ENCODE measurements at regions not wholly inside any gene's neighbourhood (a gene's known extent, or its start where the extent isn't known, plus 50 kb on each side); places are given as distances from the start of the nearest gene placed in this dataset.
"Not testable (repeated sequence)": the region's sequence is repeated elsewhere in the genome, so short reads cannot be mapped to it uniquely, and the experiment has no call there.

- no peaks in the 10 kb centered on the region for H3K4me1 ChIP-seq (ENCODE audit: insufficient read depth, insufficient read length)
- no peak overlapping the region for H3K4me3 ChIP-seq (ENCODE audit: insufficient read length, low read depth)
- TF ChIP-seq ZNF274 (IDR thresholded peaks at IDR 0.05; ENCODE audit: low read depth, low read length) (no peak), YY1 (IDR thresholded peaks at IDR 0.05; ENCODE audit: insufficient read depth, insufficient read length) (no peak), SUZ12 (IDR thresholded peaks at IDR 0.05; ENCODE audit: extremely low read depth, insufficient read depth, insufficient read length) (no peak)
- no peaks in the 10 kb centered on the region for H3K36me3 ChIP-seq (ENCODE audit: insufficient read depth, insufficient read length, low read length)
- no peak overlapping the region for H3K9ac ChIP-seq (ENCODE audit: insufficient read length, low read depth)
- H3K27me3 ChIP-seq (ENCODE audit: insufficient read depth, insufficient read length): no peaks in the 10 kb centered on the region
- no peak for DNase-seq (ENCODE audit: low read depth, low spot score)
- H3K9me3 ChIP-seq (ENCODE audit: insufficient read depth, low read length): peaks cover 12% of the 10 kb centered on the region
These were observed 227.8 kb upstream of the C16orf82 start for GRCh38 chr16:26838931-26839330.

DNA sequence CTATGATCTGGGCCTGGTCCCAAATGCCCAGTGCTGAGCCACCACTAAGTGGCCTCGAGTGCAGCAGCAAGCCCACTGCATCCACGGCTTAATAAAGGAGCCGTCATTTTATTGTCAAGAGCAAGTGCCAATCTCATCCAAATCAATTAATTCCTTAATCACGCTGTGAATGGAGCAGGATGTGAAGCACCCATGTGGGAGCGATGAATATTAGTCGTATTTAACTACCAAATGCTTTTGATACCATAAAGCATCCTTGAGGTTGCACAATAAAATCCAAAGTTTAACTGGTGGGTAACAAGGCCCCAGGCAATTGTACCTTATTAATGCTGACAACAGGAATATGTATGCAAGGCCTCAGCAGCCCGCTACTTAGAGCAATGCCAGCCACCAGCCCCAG is 226.0 kb upstream of the C16orf82 start:
- no peaks in the 10 kb centered on the region for H3K27me3 ChIP-seq (ENCODE audit: insufficient read depth, insufficient read length)
- H3K4me1 ChIP-seq (ENCODE audit: insufficient read depth, insufficient read length): no peaks in the 10 kb centered on the region
- DNase-seq (ENCODE audit: low read depth, low spot score): no peak
- H3K9me3 ChIP-seq (ENCODE audit: insufficient read depth, low read length): peaks cover 12% of the 10 kb centered on the region
- H3K9ac ChIP-seq (ENCODE audit: insufficient read length, low read depth): no peak overlapping the region
- H3K4me3 ChIP-seq (ENCODE audit: insufficient read length, low read depth): no peak overlapping the region
- TF ChIP-seq YY1 (IDR thresholded peaks at IDR 0.05; ENCODE audit: insufficient read depth, insufficient read length) (no peak), SUZ12 (IDR thresholded peaks at IDR 0.05; ENCODE audit: extremely low read depth, insufficient read depth, insufficient read length) (no peak), ZNF274 (IDR thresholded peaks at IDR 0.05; ENCODE audit: low read depth, low read length) (no peak)
- no peaks in the 10 kb centered on the region for H3K36me3 ChIP-seq (ENCODE audit: insufficient read depth, insufficient read length, low read length)

- Histone ChIP-seq H3K4me3 (ENCODE audit: insufficient read length, low read depth) (no peak overlapping the region), H3K9me3 (ENCODE audit: insufficient read depth, low read length) (peaks cover 7% of the 10 kb centered on the region; the same call in 1 of the 2 replicates), H3K27me3 (ENCODE audit: insufficient read depth, insufficient read length) (no peaks in the 10 kb centered on the region), H3K4me1 (ENCODE audit: insufficient read depth, insufficient read length) (no peaks in the 10 kb centered on the region), H3K36me3 (ENCODE audit: insufficient read depth, insufficient read length, low read length) (no peaks in the 10 kb centered on the region), H3K9ac (ENCODE audit: insufficient read length, low read depth) (no peak overlapping the region)
- TF ChIP-seq YY1 (IDR thresholded peaks at IDR 0.05; ENCODE audit: insufficient read depth, insufficient read length) (no peak), ZNF274 (IDR thresholded peaks at IDR 0.05; ENCODE audit: low read depth, low read length) (no peak), SUZ12 (IDR thresholded peaks at IDR 0.05; ENCODE audit: extremely low read depth, insufficient read depth, insufficient read length) (no peak)
- DNase-seq (ENCODE audit: low read depth, low spot score): no peak
These were observed 210.5 kb upstream of the C16orf82 start for GRCh38 chr16:26856271-26856670.

GRCh38 chr16:26856791-26857190 is 209.9 kb upstream of the C16orf82 start:
- H3K9ac ChIP-seq (ENCODE audit: insufficient read length, low read depth): no peak overlapping the region
- H3K36me3 ChIP-seq (ENCODE audit: insufficient read depth, insufficient read length, low read length): no peaks in the 10 kb centered on the region
- no peaks in the 10 kb centered on the region for H3K27me3 ChIP-seq (ENCODE audit: insufficient read depth, insufficient read length)
- no peak for DNase-seq (ENCODE audit: low read depth, low spot score)
- H3K4me3 ChIP-seq (ENCODE audit: insufficient read length, low read depth): no peak overlapping the region
- no peaks in the 10 kb centered on the region for H3K4me1 ChIP-seq (ENCODE audit: insufficient read depth, insufficient read length)
- H3K9me3 ChIP-seq (ENCODE audit: insufficient read depth, low read length): peaks cover 7% of the 10 kb centered on the region; the same call in 1 of the 2 replicates
- TF ChIP-seq YY1 (IDR thresholded peaks at IDR 0.05; ENCODE audit: insufficient read depth, insufficient read length) (no peak), ZNF274 (IDR thresholded peaks at IDR 0.05; ENCODE audit: low read depth, low read length) (no peak), SUZ12 (IDR thresholded peaks at IDR 0.05; ENCODE audit: extremely low read depth, insufficient read depth, insufficient read length) (no peak)

- no peaks in the 10 kb centered on the region for H3K27me3 ChIP-seq (ENCODE audit: insufficient read depth, insufficient read length)
- no peak overlapping the region for H3K4me3 ChIP-seq (ENCODE audit: insufficient read length, low read depth)
- TF ChIP-seq YY1 (IDR thresholded peaks at IDR 0.05; ENCODE audit: insufficient read depth, insufficient read length) (no peak), ZNF274 (IDR thresholded peaks at IDR 0.05; ENCODE audit: low read depth, low read length) (no peak), SUZ12 (IDR thresholded peaks at IDR 0.05; ENCODE audit: extremely low read depth, insufficient read depth, insufficient read length) (no peak)
- no peak overlapping the region for H3K9ac ChIP-seq (ENCODE audit: insufficient read length, low read depth)
- DNase-seq (ENCODE audit: low read depth, low spot score): no peak
- H3K36me3 ChIP-seq (ENCODE audit: insufficient read depth, insufficient read length, low read length): no peaks in the 10 kb centered on the region
- H3K4me1 ChIP-seq (ENCODE audit: insufficient read depth, insufficient read length): no peaks in the 10 kb centered on the region
- H3K9me3 ChIP-seq (ENCODE audit: insufficient read depth, low read length): peaks cover 7% of the 10 kb centered on the region; the same call in 1 of the 2 replicates
These were observed 209.4 kb upstream of the C16orf82 start for GRCh38 chr16:26857371-26857770.

DNA sequence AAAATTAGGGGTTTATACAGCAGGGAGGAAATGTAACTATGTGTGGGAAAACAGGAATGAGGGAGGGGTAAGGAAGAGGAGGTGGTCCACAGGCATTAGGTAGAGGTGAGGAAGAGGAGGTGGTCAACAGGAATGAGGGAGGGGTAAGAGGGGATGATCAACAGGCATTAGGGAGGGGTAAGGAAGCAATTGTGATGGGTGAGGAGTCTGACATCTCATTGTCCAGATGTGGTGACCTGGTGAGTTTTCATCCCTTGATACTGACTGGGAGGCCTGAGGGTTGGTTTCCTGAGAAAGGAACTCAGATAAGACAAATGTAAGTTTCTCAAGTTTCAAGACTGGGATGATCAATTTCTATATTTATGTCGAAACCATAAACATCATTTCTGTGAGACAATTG is 206.2 kb upstream of the C16orf82 start:
- Histone ChIP-seq H3K4me3 (ENCODE audit: insufficient read length, low read depth) (no peak overlapping the region), H3K27me3 (ENCODE audit: insufficient read depth, insufficient read length) (no peaks in the 10 kb centered on the region), H3K9me3 (ENCODE audit: insufficient read depth, low read length) (peaks cover 7% of the 10 kb centered on the region; the same call in 1 of the 2 replicates), H3K9ac (ENCODE audit: insufficient read length, low read depth) (no peak overlapping the region), H3K4me1 (ENCODE audit: insufficient read depth, insufficient read length) (no peaks in the 10 kb centered on the region), H3K36me3 (ENCODE audit: insufficient read depth, insufficient read length, low read length) (no peaks in the 10 kb centered on the region)
- TF ChIP-seq YY1 (IDR thresholded peaks at IDR 0.05; ENCODE audit: insufficient read depth, insufficient read length) (no peak), ZNF274 (IDR thresholded peaks at IDR 0.05; ENCODE audit: low read depth, low read length) (no peak)
- DNase-seq (ENCODE audit: low read depth, low spot score): no peak

GRCh38 chr16:26863931-26864330 is 202.8 kb upstream of the C16orf82 start:
- no peak overlapping the region for H3K9ac ChIP-seq (ENCODE audit: insufficient read length, low read depth)
- H3K36me3 ChIP-seq (ENCODE audit: insufficient read depth, insufficient read length, low read length): no peaks in the 10 kb centered on the region
- H3K4me3 ChIP-seq (ENCODE audit: insufficient read length, low read depth): no peak overlapping the region
- H3K9me3 ChIP-seq (ENCODE audit: insufficient read depth, low read length): peaks cover 7% of the 10 kb centered on the region; the same call in 1 of the 2 replicates
- no peaks in the 10 kb centered on the region for H3K4me1 ChIP-seq (ENCODE audit: insufficient read depth, insufficient read length)
- H3K27me3 ChIP-seq (ENCODE audit: insufficient read depth, insufficient read length): no peaks in the 10 kb centered on the region
- no peak for TF ChIP-seq ZNF274 (IDR thresholded peaks at IDR 0.05; ENCODE audit: low read depth, low read length)
- no peak for TF ChIP-seq SUZ12 (IDR thresholded peaks at IDR 0.05; ENCODE audit: extremely low read depth, insufficient read depth, insufficient read length)
- no peak for TF ChIP-seq YY1 (IDR thresholded peaks at IDR 0.05; ENCODE audit: insufficient read depth, insufficient read length)
- DNase-seq (ENCODE audit: low read depth, low spot score): no peak

DNA sequence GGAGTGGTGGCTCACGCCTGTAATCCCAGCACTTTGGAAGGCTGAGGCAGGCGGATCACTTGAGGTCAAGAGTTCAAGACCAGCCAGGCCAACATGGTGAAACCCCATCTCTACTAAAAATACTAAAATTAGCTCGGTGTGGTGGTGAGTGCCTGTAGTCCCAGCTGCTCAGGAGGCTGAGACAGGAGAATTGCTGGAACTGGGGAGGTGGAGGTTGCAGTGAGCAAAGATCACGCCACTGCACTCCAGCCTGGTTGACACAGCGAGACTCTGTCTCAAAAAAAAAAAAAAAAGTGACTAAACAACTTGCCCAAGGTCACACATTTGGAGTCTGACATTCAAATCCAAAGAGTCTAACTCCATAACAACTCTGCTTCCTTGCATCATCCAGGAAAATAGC is 192.4 kb upstream of the C16orf82 start:
- H3K27me3 ChIP-seq (ENCODE audit: insufficient read depth, insufficient read length); H3K36me3 ChIP-seq (ENCODE audit: insufficient read depth, insufficient read length, low read length); H3K9ac ChIP-seq (ENCODE audit: insufficient read length, low read depth); DNase-seq (ENCODE audit: low read depth, low spot score); H3K4me1 ChIP-seq (ENCODE audit: insufficient read depth, insufficient read length); H3K9me3 ChIP-seq (ENCODE audit: insufficient read depth, low read length); H3K4me3 ChIP-seq (ENCODE audit: insufficient read length, low read depth): not testable (repeated sequence)

All from NT2/D1 (cell line).